ENCODE measurements at regions not wholly inside any gene's neighbourhood (a gene's known extent, or its start where the extent isn't known, plus 50 kb on each side); places are given as distances from the start of the nearest gene placed in this dataset.

- CTCF ChIA-PET, result no interaction called here
- H3K27ac ChIP-seq (ENCODE audit: low read depth, low read length), result no peak overlapping the region
Observed at GRCh38 chr12:93984005-93984404, 164.4 kb upstream of the PLXNC1 start.

More at GRCh38 chr12:93984005-93984404, 164.4 kb upstream of the PLXNC1 start:
- intact Hi-C loops (cut with micrococcal nuclease), result no loop called here
- Histone ChIP-seq H3K9me2 (ENCODE audit: insufficient read depth) (no peaks in the 10 kb centered on the region), H3K4me1 (ENCODE audit: control insufficient read depth in 1 of 2, insufficient read depth in 2 of 2, low read length in 2 of 2) (no peaks in the 10 kb centered on the region), H3K36me3 (ENCODE audit: control insufficient read depth in 1 of 2, insufficient read depth in 2 of 2, low read length in 2 of 2) (no peaks in the 10 kb centered on the region), H3K79me2 (ENCODE audit: insufficient read depth, low read length) (no peaks in the 10 kb centered on the region), H3K9ac (ENCODE audit: low read length) (no peak overlapping the region), H2AFZ (ENCODE audit: low read depth, low read length, poor library complexity, severe bottlenecking) (no peak overlapping the region), H4K20me1 (ENCODE audit: insufficient read depth) (no peaks in the 10 kb centered on the region), H3K4me2 (ENCODE audit: low read length) (no peak overlapping the region), H3K27me3 (ENCODE audit: insufficient read depth, low read length) (no peaks in the 10 kb centered on the region), H3K4me3 (replicated peaks in 1 of 2; ENCODE audit: low read depth in 1 of 2, low read length in 2 of 2) (no peak overlapping the region), H3K9me3 (ENCODE audit: control insufficient read depth in 1 of 2, insufficient read depth in 1 of 2, low read depth in 1 of 2, low read length in 2 of 2) (no peaks in the 10 kb centered on the region)
- no peak for TF ChIP-seq EZH2phosphoT487 (IDR thresholded peaks at IDR 0.05; ENCODE audit: borderline replicate concordance)
- no peak for TF ChIP-seq SP1 (IDR thresholded peaks at IDR 0.05; ENCODE audit: low read depth)
- no peak for TF ChIP-seq POLR2AphosphoS5 (IDR thresholded peaks at IDR 0.05; ENCODE audit: low read depth, low read length)
- no peak for TF ChIP-seq ATF3 (IDR thresholded peaks at IDR 0.05)
- no peak for TF ChIP-seq EZH2 (IDR thresholded peaks at IDR 0.05)
- no peak for TF ChIP-seq ZBTB33 (IDR thresholded peaks at IDR 0.05; ENCODE audit: extremely low read depth, insufficient replicate concordance, low read length)
- TF ChIP-seq SRF (IDR thresholded peaks at IDR 0.05; ENCODE audit: low read depth), result no peak
- no peak for TF ChIP-seq ELF1 (IDR thresholded peaks at IDR 0.05; ENCODE audit: borderline replicate concordance, low read depth)
- no peak for TF ChIP-seq MAX (IDR thresholded peaks at IDR 0.05)
- TF ChIP-seq CBX3 (IDR thresholded peaks at IDR 0.05; ENCODE audit: low read depth), result no peak
- TF ChIP-seq CEBPB (IDR thresholded peaks at IDR 0.05; ENCODE audit: low read depth), result no peak
- no peak for TF ChIP-seq YY1 (IDR thresholded peaks at IDR 0.05; ENCODE audit: extremely low read depth, insufficient replicate concordance, low read depth, low read length)
- TF ChIP-seq REST (IDR thresholded peaks at IDR 0.05; ENCODE audit: low read depth), result no peak
- TF ChIP-seq EGR1 (IDR thresholded peaks at IDR 0.05; ENCODE audit: low read depth), result no peak
- TF ChIP-seq FOSL1 (IDR thresholded peaks at IDR 0.05; ENCODE audit: low read depth), result no peak
- no peak for TF ChIP-seq CTCF (IDR thresholded peaks at IDR 0.05 in 2 of 3, conservative IDR thresholded peaks at IDR 0.05 in 1 of 3; ENCODE audit: borderline replicate concordance in 1 of 3, insufficient read depth in 1 of 3, low read depth in 2 of 3, low read length in 2 of 3)
- TF ChIP-seq RAD21 (IDR thresholded peaks at IDR 0.05; ENCODE audit: low read depth), result no peak
- BruUV-seq (replicated peaks), result no TSS peak
- DNase-seq (ENCODE audit: low read depth, low spot score) (no peak), ATAC-seq (no peak)
- RAD21 ChIA-PET (ENCODE audit: low non-redundant PET in 1 of 2, low total read pairs in 2 of 2, uncharacterized antibody in 2 of 2, unreplicated experiment in 2 of 2), result no interaction called here
- POLR2A ChIA-PET, result no interaction called here

Data from HCT116 (cell line).